Esophagus squamous epithelium (tissue), 5 donors: ENCODE measurements at regions not wholly inside any gene's neighbourhood (a gene's known extent, or its start where the extent isn't known, plus 50 kb on each side); places are given as distances from the start of the nearest gene placed in this dataset.

Experiments
- DNase-seq: peaks from one replicate; lab custom pipeline; 2025; lab: John Stamatoyannopoulos, UW
- H3K27ac ChIP-seq, 4 donors: fragments of 200-600 bp; sonication (generic); one replicate each; pipeline ENCODE4 v1.5.1; 2016 to 2019; ENCODE audit warnings: mild to moderate bottlenecking in 1 of 4
- H3K27me3 ChIP-seq, 4 donors: fragments of 200-600 bp; sonication (generic); 1 replicate in 3 of 4; 2 replicates in 1 of 4; pipeline versions ENCODE4 v1.5.1 to v1.6.0; 2017 to 2021; ENCODE audit warnings: antibody characterized with exemption in 1 of 4
- H3K36me3 ChIP-seq, 3 donors: fragments of 200-600 bp; sonication (generic); one replicate each; pipeline ENCODE4 v1.5.1; 2016 to 2019
- H3K4me1 ChIP-seq, 3 donors: fragments of 200-600 bp; sonication (generic); one replicate each; pipeline ENCODE4 v1.5.1; 2017 to 2019
- H3K4me3 ChIP-seq, 4 donors: fragments of 200-600 bp; sonication (generic); 1 replicate in 3 of 4; 2 replicates in 1 of 4; pipeline ENCODE4 v1.5.1; 2016 to 2019; ENCODE audit warnings: mild to moderate bottlenecking in 2 of 4, moderate library complexity in 1 of 4
- H3K9me3 ChIP-seq, 3 donors: fragments of 200-600 bp; sonication (generic); one replicate each; pipeline ENCODE4 v1.5.1; 2016 to 2019
- CTCF ChIP-seq, 6 experiments: fragments of 450-650 bp in 4 of 6; fragments of 200-600 bp in 2 of 6; sonication (generic) in 2 of 6; IDR thresholded peaks; one replicate each; pipeline ENCODE4 v1.5.1; 2016 to 2019; ENCODE audit warnings: antibody characterized with exemption in 6 of 6, mild to moderate bottlenecking in 4 of 6, moderate library complexity in 4 of 6
- POLR2A ChIP-seq, 4 donors: fragments of 450-650 bp; IDR thresholded peaks; one replicate each; pipeline ENCODE4 v1.6.1; 2017; ENCODE audit warnings: antibody characterized with exemption in 4 of 4, mild to moderate bottlenecking in 4 of 4, moderate library complexity in 3 of 4
- WGBS, 2 donors: methylation state at CpG; one replicate each; pipeline ENCODE4 v1.1.5; 2018; 5-methylcytosine and 5-hydroxymethylcytosine counted together
- intact Hi-C: fragments of 100-400 bp; cut with DNase I; formaldehyde crosslinking; loops from one replicate; pipeline ENCODE4 v1.15.0; 2022
- donor health status: DM: yes; HTN: yes; CAD: no.

GRCh38 chr11:109788948-109789490, 304.2 kb upstream of the ZC3H12C start:
- WGBS, 2 donors: 47 to 53% methylated on average over 6 of the region's 6 CpGs
- no peaks in the 10 kb centered on the region for H3K36me3 ChIP-seq
- no peaks in the 10 kb centered on the region for H3K4me1 ChIP-seq
- TF ChIP-seq POLR2A (IDR thresholded peaks at IDR 0.05): no peak
- TF ChIP-seq CTCF (IDR thresholded peaks at IDR 0.05): no peak
- H3K4me3 ChIP-seq: no peak overlapping the region
- no peak overlapping the region for H3K27ac ChIP-seq
- intact Hi-C loops: no loop called here
- H3K9me3 ChIP-seq: no peaks in the 10 kb centered on the region
- H3K27me3 ChIP-seq: no peaks in the 10 kb centered on the region
- no peak for DNase-seq

- Histone ChIP-seq H3K4me1 (no peaks in the 10 kb centered on the region), H3K4me3 (no peak overlapping the region), H3K36me3 (no peaks in the 10 kb centered on the region), H3K27me3 (no peaks in the 10 kb centered on the region), H3K27ac (no peak overlapping the region), H3K9me3 (no peaks in the 10 kb centered on the region)
- TF ChIP-seq POLR2A (IDR thresholded peaks at IDR 0.05) (no peak), CTCF (IDR thresholded peaks at IDR 0.05) (no peak)
- whole genome bisulfite sequencing, 2 donors: 57 to 76% methylated on average over 1 of the region's 1 CpG
- DNase-seq: no peak
- intact Hi-C loops: no loop called here
These were observed 303.3 kb upstream of the ZC3H12C start for GRCh38 chr11:109789901-109790300.

- Histone ChIP-seq H3K27me3 (no peaks in the 10 kb centered on the region), H3K9me3 (no peaks in the 10 kb centered on the region), H3K36me3 (no peaks in the 10 kb centered on the region), H3K27ac (no peak overlapping the region), H3K4me1 (no peaks in the 10 kb centered on the region), H3K4me3 (no peak overlapping the region)
- no peak for DNase-seq
- 82 to 83% methylated on average over 2 of the region's 2 CpGs for WGBS, 2 donors
- no peak for TF ChIP-seq POLR2A (IDR thresholded peaks at IDR 0.05)
- TF ChIP-seq CTCF (IDR thresholded peaks at IDR 0.05): no peak
- intact Hi-C loops: no loop called here
These were observed 301.9 kb upstream of the ZC3H12C start for GRCh38 chr11:109791337-109791736.

GRCh38 chr11:109794501-109794900, 298.7 kb upstream of the ZC3H12C start:
- Histone ChIP-seq H3K27ac (no peak overlapping the region), H3K4me1 (no peaks in the 10 kb centered on the region), H3K36me3 (no peaks in the 10 kb centered on the region), H3K4me3 (no peak overlapping the region), H3K9me3 (no peaks in the 10 kb centered on the region), H3K27me3 (no peaks in the 10 kb centered on the region)
- intact Hi-C loops: no loop called here
- TF ChIP-seq POLR2A (IDR thresholded peaks at IDR 0.05) (no peak), CTCF (IDR thresholded peaks at IDR 0.05) (no peak)
- WGBS, 2 donors: 91% methylated on average over 3 of the region's 3 CpGs
- no peak for DNase-seq

- Histone ChIP-seq H3K27me3 (no peaks in the 10 kb centered on the region), H3K4me3 (no peak overlapping the region), H3K36me3 (no peaks in the 10 kb centered on the region), H3K27ac (no peak overlapping the region), H3K4me1 (no peaks in the 10 kb centered on the region), H3K9me3 (no peaks in the 10 kb centered on the region)
- no peak for DNase-seq
- intact Hi-C loops: no loop called here
- WGBS, 2 donors: 53 to 82% methylated on average over 4 of the region's 4 CpGs
- TF ChIP-seq POLR2A (IDR thresholded peaks at IDR 0.05) (no peak), CTCF (IDR thresholded peaks at IDR 0.05) (no peak)
These were observed 298.0 kb upstream of the ZC3H12C start for GRCh38 chr11:109795234-109795633.
